SK-N-SH treated with all-trans-retinoic acid at 6 μM for 48 hours (cell line): ENCODE measurements at regions not wholly inside any gene's neighbourhood (a gene's known extent, or its start where the extent isn't known, plus 50 kb on each side); places are given as distances from the start of the nearest gene placed in this dataset.

Experiments
- ATAC-seq: fragments of 200-7000 bp; cut with Tn5 transposase; 3 replicates; pipeline ENCODE4 v1.9.1; 2020; ENCODE audit warnings: mild to moderate bottlenecking, moderate library complexity
- ARNTL ChIP-seq: fragments of 450-650 bp; formaldehyde crosslinking; IDR thresholded peaks from 2 replicates; pipeline ENCODE4 v1.5.0; 2020; ENCODE audit warnings: low read depth, mild to moderate bottlenecking, moderate library complexity, borderline replicate concordance
- BACH2 ChIP-seq: fragments of 250-450 bp; sonication (Bioruptor Pico); IDR thresholded peaks from 2 replicates; pipeline ENCODE4 v1.9.0; 2021; ENCODE audit warnings: mild to moderate bottlenecking, borderline replicate concordance
- CREB5 ChIP-seq: fragments of 250-450 bp; sonication (Bioruptor Pico); IDR thresholded peaks from 2 replicates; pipeline ENCODE4 v1.5.1; 2020; ENCODE audit warnings: low read depth, mild to moderate bottlenecking, moderate library complexity
- CSDC2 ChIP-seq: fragments of 250-450 bp; sonication (Bioruptor Pico); IDR thresholded peaks from 2 replicates; pipeline ENCODE4 v1.5.0; 2020; ENCODE audit warnings: mild to moderate bottlenecking, moderate library complexity
- CSRNP3 ChIP-seq: fragments of 250-450 bp; sonication (Bioruptor Pico); IDR thresholded peaks from 2 replicates; pipeline ENCODE4 v1.5.1; 2021; ENCODE audit warnings: mild to moderate bottlenecking, moderate library complexity
- ESRRG ChIP-seq: fragments of 250-450 bp; sonication (Bioruptor Pico); IDR thresholded peaks from 2 replicates; pipeline ENCODE4 v1.6.1; 2021; ENCODE audit warnings: mild to moderate bottlenecking
- GLIS3 ChIP-seq: fragments of 250-450 bp; sonication (Bioruptor Pico); IDR thresholded peaks from 2 replicates; pipeline ENCODE4 v1.5.0; 2020; ENCODE audit warnings: mild to moderate bottlenecking, moderate library complexity
- ISL1 ChIP-seq: fragments of 250-450 bp; sonication (Bioruptor Pico); IDR thresholded peaks from 2 replicates; pipeline ENCODE4 v2.1.2; 2022; ENCODE audit warnings: mild to moderate bottlenecking, moderate library complexity
- OSR1 ChIP-seq: fragments of 250-450 bp; sonication (Bioruptor Pico); IDR thresholded peaks from 2 replicates; pipeline ENCODE4 v1.8.0; 2022; ENCODE audit warnings: moderate library complexity, mild to moderate bottlenecking, inconsistent platforms
- PATZ1 ChIP-seq: fragments of 250-450 bp; sonication (Bioruptor Pico); IDR thresholded peaks from 2 replicates; pipeline ENCODE4 v1.8.0; 2020; ENCODE audit warnings: mild to moderate bottlenecking, moderate library complexity, borderline replicate concordance
- POU6F1 ChIP-seq: fragments of 250-450 bp; sonication (Bioruptor Pico); IDR thresholded peaks from 2 replicates; pipeline ENCODE4 v1.8.0; 2021; ENCODE audit warnings: low read depth, mild to moderate bottlenecking, moderate library complexity, borderline replicate concordance
- PPARA ChIP-seq: fragments of 250-450 bp; sonication (Bioruptor Pico); IDR thresholded peaks from 2 replicates; pipeline ENCODE4 v1.5.0; 2020; ENCODE audit warnings: mild to moderate bottlenecking, borderline replicate concordance
- RARB ChIP-seq: fragments of 250-450 bp; sonication (Bioruptor Pico); IDR thresholded peaks from 2 replicates; pipeline ENCODE4 v1.8.0; 2021; ENCODE audit warnings: mild to moderate bottlenecking, moderate library complexity
- SNAI2 ChIP-seq: fragments of 250-450 bp; sonication (Bioruptor Pico); IDR thresholded peaks from 2 replicates; pipeline ENCODE4 v1.5.0; 2020; ENCODE audit warnings: mild to moderate bottlenecking, moderate library complexity
- TCF4 ChIP-seq: fragments of 250-450 bp; sonication (Bioruptor Pico); IDR thresholded peaks from 2 replicates; pipeline ENCODE4 v1.8.0; 2021; ENCODE audit warnings: mild to moderate bottlenecking, moderate library complexity, borderline replicate concordance
- TOX ChIP-seq: fragments of 250-450 bp; sonication (Bioruptor Pico); IDR thresholded peaks from 2 replicates; pipeline ENCODE4 v1.8.0; 2021; ENCODE audit warnings: mild to moderate bottlenecking, moderate library complexity, borderline replicate concordance
- TSHZ2 ChIP-seq: fragments of 250-450 bp; sonication (Bioruptor Pico); IDR thresholded peaks from 2 replicates; pipeline ENCODE4 v1.5.0; 2020; ENCODE audit warnings: mild to moderate bottlenecking, moderate library complexity
- ZC3H10 ChIP-seq: fragments of 250-450 bp; sonication (Bioruptor Pico); IDR thresholded peaks from 2 replicates; pipeline ENCODE4 v1.5.1; 2021; ENCODE audit warnings: mild to moderate bottlenecking, moderate library complexity
- ZFP3 ChIP-seq: fragments of 250-450 bp; sonication (Bioruptor Pico); IDR thresholded peaks from 2 replicates; pipeline ENCODE4 v1.5.0; 2020; ENCODE audit warnings: mild to moderate bottlenecking, moderate library complexity
- ZFP30 ChIP-seq: fragments of 450-650 bp; formaldehyde crosslinking; IDR thresholded peaks from 2 replicates; pipeline ENCODE4 v1.5.0; 2022; ENCODE audit warnings: mild to moderate bottlenecking, moderate library complexity
- ZNF70 ChIP-seq: fragments of 450-650 bp; formaldehyde crosslinking; IDR thresholded peaks from 2 replicates; pipeline ENCODE4 v1.5.0; 2020; ENCODE audit warnings: mild to moderate bottlenecking, moderate library complexity
- ZNF8 ChIP-seq: fragments of 450-650 bp; formaldehyde crosslinking; IDR thresholded peaks from 2 replicates; pipeline ENCODE4 v1.5.0; 2020; ENCODE audit warnings: mild to moderate bottlenecking, moderate library complexity

DNA sequence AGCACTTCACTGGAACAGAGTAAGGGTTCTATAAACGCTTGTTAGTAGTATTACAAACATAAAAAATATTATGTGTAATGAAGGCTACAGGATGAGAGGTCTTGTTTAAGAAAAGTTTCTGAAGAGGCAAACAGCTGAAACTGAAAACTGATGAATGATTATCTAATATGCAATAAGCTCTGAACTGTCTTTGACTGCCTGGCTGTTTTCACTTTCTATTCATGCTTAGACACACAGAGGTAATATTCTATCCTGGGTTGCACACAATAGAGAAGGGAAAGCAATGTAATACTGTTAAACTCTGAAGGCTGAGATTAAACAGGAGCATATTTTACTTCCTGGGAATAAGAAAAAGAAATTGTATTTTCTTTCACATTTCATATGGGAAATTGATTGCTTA lies 251.3 kb downstream of the ALX1 start (continued):
- TF ChIP-seq PATZ1 (CRISPR knock-in tag) (no peak), CSDC2 (CRISPR knock-in tag) (no peak), ARNTL (CRISPR knock-in tag) (no peak), CSRNP3 (no peak), ISL1 (no peak)

DNA sequence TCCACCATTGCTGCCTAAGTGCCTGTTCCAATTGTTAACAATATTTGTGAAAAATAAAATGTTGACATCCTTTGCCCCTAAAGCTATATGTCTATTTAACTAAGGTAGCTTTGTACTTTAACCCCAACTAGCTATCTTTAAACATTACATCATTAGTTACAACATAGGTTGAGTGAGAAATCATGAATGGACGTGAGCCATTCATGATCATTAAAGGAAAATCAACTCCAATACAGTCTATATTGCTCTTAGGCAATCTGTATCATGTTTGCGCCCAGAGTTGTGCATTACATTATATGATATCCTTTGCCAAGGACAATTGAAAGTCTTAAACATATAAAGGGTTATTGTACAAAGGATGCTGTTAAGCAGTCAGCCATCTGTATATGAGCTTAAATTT lies 269.6 kb downstream of the ALX1 start:
- no peak for TF ChIP-seq TOX (CRISPR knock-in tag)
- ATAC-seq, result no peak

DNA sequence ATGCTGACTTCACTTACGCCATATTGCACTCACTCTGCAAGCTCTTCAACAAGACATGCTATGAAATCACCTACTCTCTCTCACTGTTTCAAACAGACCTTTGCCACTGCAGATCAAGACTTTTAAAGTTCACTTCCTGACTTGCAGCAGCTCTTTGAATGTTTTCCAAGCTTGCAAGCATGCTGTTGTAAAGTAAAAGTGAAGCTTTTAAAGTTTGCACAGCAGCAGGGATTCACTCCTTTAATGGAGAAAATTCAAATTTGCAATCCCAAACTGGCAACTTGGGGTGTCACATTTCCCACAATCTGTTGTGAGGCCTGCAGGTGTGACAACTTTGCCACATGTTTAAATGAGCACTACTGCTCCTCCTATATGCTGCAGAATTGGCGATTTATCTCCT lies 270.9 kb downstream of the ALX1 start:
- TF ChIP-seq ARNTL (CRISPR knock-in tag) (no peak), TCF4 (CRISPR knock-in tag) (no peak), CSDC2 (CRISPR knock-in tag) (no peak), ZC3H10 (CRISPR knock-in tag) (no peak), ISL1 (no peak), PPARA (CRISPR knock-in tag) (no peak), RARB (CRISPR knock-in tag) (no peak), ZNF70 (CRISPR knock-in tag) (no peak), CREB5 (CRISPR knock-in tag) (no peak)
- no peak for ATAC-seq

DNA sequence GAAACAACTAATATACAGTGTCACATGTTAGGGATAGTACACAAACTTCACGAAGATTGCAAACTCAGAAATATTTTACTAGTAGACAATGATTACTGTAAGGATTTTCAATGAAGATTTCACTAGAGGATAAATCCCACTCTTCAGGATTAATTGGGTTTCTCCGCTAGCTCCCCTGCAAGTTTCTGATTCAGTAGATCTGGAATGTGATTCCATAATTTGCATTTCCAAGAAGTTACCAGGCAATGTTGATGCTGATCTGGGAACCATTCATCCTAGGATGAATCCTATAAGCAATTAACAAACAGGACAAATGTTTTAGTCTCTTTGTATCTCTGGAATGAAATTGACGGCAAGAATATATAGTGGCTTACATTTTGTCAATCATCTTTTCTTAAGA lies 272.4 kb downstream of the ALX1 start:
- no peak for TF ChIP-seq ZC3H10 (CRISPR knock-in tag)
- no peak for TF ChIP-seq PATZ1 (CRISPR knock-in tag)
- TF ChIP-seq POU6F1, result no peak
- TF ChIP-seq ZNF8 (CRISPR knock-in tag), result no peak
- no peak for TF ChIP-seq BACH2
- no peak for TF ChIP-seq SNAI2 (CRISPR knock-in tag)
- no peak for TF ChIP-seq ZFP3
- no peak for TF ChIP-seq ESRRG (CRISPR knock-in tag)
- TF ChIP-seq RARB (CRISPR knock-in tag), result no peak
- TF ChIP-seq ZFP30 (CRISPR knock-in tag), result no peak
- no peak for TF ChIP-seq TCF4 (CRISPR knock-in tag)
- TF ChIP-seq OSR1, result no peak
- TF ChIP-seq, all 23 proteins: peak for 0
- ATAC-seq, result no peak

- no peak for ATAC-seq
- no peak for TF ChIP-seq ZFP30 (CRISPR knock-in tag)
- TF ChIP-seq PPARA (CRISPR knock-in tag), result no peak
- no peak for TF ChIP-seq RARB (CRISPR knock-in tag)
- no peak for TF ChIP-seq ZC3H10 (CRISPR knock-in tag)
- TF ChIP-seq GLIS3 (CRISPR knock-in tag), result no peak
- TF ChIP-seq SNAI2 (CRISPR knock-in tag), result no peak
- TF ChIP-seq POU6F1, result no peak
- TF ChIP-seq TSHZ2 (CRISPR knock-in tag), result no peak
These were observed 277.8 kb downstream of the ALX1 start for GRCh38 chr12:85557850-85558249.
